Stimulated activated naive B cell treated with anti-CD40 and anti-IgM and Interleukin-4, amounts not matched to agents 10 μg/mL and 1 μg/mL and 100 μg/mL, for 72 hours (primary cell): ENCODE measurements at regions not wholly inside any gene's neighbourhood (a gene's known extent, or its start where the extent isn't known, plus 50 kb on each side); places are given as distances from the start of the nearest gene placed in this dataset.

Source experiments
- ATAC-seq, 2 donors: fragments of 150-1000 bp; cut with Tn5 transposase; replicated peaks; 2 replicates each; pipeline ENCODE4 v1.10.0; 2021; ENCODE audit warnings: moderate library complexity in 1 of 2
- DNase-seq: peaks from one replicate; pipeline ENCODE4 v3.0.0; 2021
- H3K27ac Mint-ChIP-seq: one replicate; pipeline ENCODE4 v1.8.0; 2022; ENCODE audit warnings: mild to moderate bottlenecking, mixed read lengths
- H3K27me3 Mint-ChIP-seq, 2 donors: one replicate each; pipeline ENCODE4 v1.8.0; 2022; ENCODE audit warnings: mixed read lengths in 2 of 2
- H3K36me3 Mint-ChIP-seq, 2 donors: one replicate each; pipeline ENCODE4 v1.8.0; 2022; ENCODE audit warnings: mixed read lengths in 2 of 2, mild to moderate bottlenecking in 1 of 2
- H3K4me1 Mint-ChIP-seq, 2 donors: one replicate each; pipeline ENCODE4 v1.8.0; 2022; ENCODE audit warnings: mixed read lengths in 2 of 2, mild to moderate bottlenecking in 1 of 2
- H3K4me3 Mint-ChIP-seq, 2 donors: one replicate each; pipeline ENCODE4 v1.8.0; 2022; ENCODE audit warnings: mild to moderate bottlenecking in 2 of 2, mixed read lengths in 2 of 2, moderate library complexity in 1 of 2
- H3K9me3 Mint-ChIP-seq, 2 donors: one replicate each; pipeline ENCODE4 v1.8.0; 2022; ENCODE audit warnings: mixed read lengths in 2 of 2, mild to moderate bottlenecking in 1 of 2

DNA sequence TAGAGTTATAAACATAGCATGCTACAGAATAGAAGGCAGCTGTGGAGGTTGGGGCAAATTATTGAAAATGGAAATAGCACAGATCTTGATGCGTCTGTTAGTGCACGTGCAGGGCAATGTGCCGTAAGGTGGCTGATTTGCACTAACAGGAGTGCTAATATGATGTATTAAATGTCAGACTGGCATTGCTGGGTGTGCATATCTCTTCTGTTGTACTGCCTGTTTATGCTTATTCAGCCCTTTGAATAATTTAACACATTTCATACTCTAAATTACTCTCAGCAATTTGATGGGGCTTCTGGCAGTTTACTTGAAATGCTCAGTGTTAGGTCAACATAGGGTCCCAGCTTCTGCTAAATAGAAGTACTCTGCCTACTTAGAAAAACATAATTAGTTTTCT, 395.6 kb downstream of the MCTP2 start:
- ATAC-seq (no peak), DNase-seq (no peak)
- H3K9me3 Mint-ChIP-seq: no peaks in the 10 kb centered on the region
- no peak overlapping the region for H3K27ac Mint-ChIP-seq
- no peaks in the 10 kb centered on the region for H3K36me3 Mint-ChIP-seq
- H3K27me3 Mint-ChIP-seq: peaks cover under 1 to 15% of the 10 kb centered on the region in 2 donors
- H3K4me3 Mint-ChIP-seq: no peak overlapping the region
- H3K4me1 Mint-ChIP-seq: peaks cover 7 to 9% of the 10 kb centered on the region in 2 donors

DNA sequence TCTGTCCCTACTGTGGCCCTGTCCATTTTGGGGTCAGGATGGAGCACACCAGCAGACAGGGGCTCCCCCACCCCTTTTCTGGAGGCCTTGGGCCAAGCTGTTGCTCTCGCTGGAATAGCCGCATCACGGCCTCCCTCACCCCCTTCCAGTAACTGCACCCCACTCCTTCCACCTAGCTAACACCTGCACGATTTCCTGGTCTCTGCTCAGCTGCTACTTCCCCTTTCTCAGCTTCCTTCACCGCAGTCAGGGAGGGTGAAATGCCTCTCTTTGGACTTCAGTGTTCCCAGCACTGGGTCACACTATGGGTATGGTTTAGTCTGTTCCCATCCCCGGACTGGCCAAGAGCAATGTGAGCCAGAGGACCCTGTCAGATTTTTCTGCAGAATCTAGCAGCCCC, 400.2 kb downstream of the MCTP2 start:
- DNase-seq (no peak), ATAC-seq (peak; percentile 62 to 67)
- H3K4me3 Mint-ChIP-seq: no peak overlapping the region
- no peaks in the 10 kb centered on the region for H3K36me3 Mint-ChIP-seq
- no peak overlapping the region for H3K27ac Mint-ChIP-seq
- peaks cover 10 to 13% of the 10 kb centered on the region in 2 donors for H3K4me1 Mint-ChIP-seq
- peaks cover 14 to 28% of the 10 kb centered on the region in 2 donors for H3K27me3 Mint-ChIP-seq
- H3K9me3 Mint-ChIP-seq: no peaks in the 10 kb centered on the region

DNA sequence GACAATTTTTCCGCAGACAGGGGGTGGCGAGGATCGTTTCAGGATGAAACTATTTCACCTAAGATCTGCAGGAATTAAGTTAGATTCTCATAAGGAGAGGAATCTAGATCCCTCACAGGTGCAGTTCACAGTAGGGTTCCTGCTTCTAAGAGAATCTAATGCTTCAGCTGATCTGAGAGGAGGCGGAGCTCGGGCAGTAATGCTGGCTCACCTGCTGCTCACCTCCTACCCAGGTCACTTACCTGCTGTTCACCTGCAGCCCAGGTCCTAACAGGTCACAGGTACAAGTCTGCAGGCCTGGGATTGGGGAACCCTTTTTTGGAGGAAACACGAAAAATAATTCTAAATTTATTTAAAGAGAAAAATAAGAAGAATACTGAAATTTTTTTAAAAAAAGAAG, 406.8 kb downstream of the MCTP2 start:
- Mint-ChIP-seq H3K4me3 (no peak overlapping the region), H3K27ac (no peak overlapping the region), H3K36me3 (no peaks in the 10 kb centered on the region), H3K4me1 (no peaks in the 10 kb centered on the region), H3K9me3 (no peaks in the 10 kb centered on the region), H3K27me3 (peaks cover 7 to 16% of the 10 kb centered on the region in 2 donors)
- no peak for ATAC-seq
- no peak for DNase-seq

DNA sequence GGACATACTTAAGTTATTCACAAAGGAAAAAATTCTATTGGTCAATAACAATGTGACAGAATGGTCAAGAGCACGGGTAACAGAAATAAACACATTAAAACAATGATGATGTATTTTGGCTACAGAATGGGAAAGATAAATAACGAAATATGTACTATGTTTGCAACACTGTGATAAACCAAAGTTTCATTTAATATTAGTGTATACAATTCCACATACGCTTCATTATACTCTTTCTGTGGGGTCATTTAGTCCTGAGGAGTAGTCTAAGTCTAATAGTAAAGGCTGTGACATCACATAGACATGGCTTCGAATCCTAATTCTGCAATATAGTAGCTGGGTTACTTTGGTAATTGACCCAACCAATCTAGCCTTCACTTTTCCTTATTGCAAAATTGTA, 408.3 kb downstream of the MCTP2 start:
- H3K36me3 Mint-ChIP-seq: no peaks in the 10 kb centered on the region
- no peaks in the 10 kb centered on the region for H3K4me1 Mint-ChIP-seq
- no peak for ATAC-seq
- no peak for DNase-seq
- H3K27ac Mint-ChIP-seq: no peak overlapping the region
- no peak overlapping the region for H3K4me3 Mint-ChIP-seq
- H3K27me3 Mint-ChIP-seq: peaks cover 7 to 10% of the 10 kb centered on the region in 2 donors
- H3K9me3 Mint-ChIP-seq: no peaks in the 10 kb centered on the region

DNA sequence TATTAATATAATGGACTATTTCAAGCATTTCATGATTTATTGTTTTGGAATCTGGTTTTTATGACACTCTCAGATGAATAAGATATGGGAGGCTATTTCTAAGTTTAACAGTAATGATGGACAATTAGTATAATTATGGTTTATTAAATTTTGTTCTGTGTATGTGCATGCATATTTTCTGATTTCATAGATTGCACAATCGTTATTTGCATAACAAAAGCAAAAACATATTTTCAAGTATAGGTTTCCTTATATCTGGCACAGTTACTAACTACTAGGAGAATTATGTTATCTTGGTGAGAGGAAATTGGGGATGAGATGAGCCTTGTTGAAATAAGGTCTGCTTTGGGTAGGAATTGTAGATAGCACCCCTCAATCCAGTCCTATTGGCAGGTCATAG, 413.1 kb downstream of the MCTP2 start:
- no peak overlapping the region for H3K4me3 Mint-ChIP-seq
- H3K27me3 Mint-ChIP-seq: peaks cover 0 to 10% of the 10 kb centered on the region in 2 donors
- H3K9me3 Mint-ChIP-seq: no peaks in the 10 kb centered on the region
- H3K4me1 Mint-ChIP-seq: no peaks in the 10 kb centered on the region
- ATAC-seq (no peak), DNase-seq (no peak)
- no peaks in the 10 kb centered on the region for H3K36me3 Mint-ChIP-seq
- no peak overlapping the region for H3K27ac Mint-ChIP-seq

DNA sequence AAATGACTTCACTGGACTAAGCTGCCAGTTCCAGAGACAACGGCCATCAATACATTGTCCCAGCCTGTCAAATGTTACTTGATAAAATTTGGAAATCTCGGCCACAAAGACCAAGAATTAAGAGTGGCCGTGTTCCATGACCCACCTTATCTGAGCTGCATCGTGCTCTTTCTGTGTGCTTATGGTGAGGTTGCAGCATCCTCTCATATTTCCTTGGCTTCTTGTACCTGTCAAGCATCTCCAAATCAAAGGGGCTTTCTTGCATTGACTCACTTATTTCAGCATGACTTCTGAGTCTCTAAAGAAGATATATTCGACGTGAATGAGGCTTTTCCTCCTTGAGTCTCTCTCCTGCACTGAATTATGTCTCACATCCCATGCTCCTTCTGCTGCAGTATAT, 421.7 kb downstream of the MCTP2 start:
- no peaks in the 10 kb centered on the region for H3K4me1 Mint-ChIP-seq
- H3K27me3 Mint-ChIP-seq: peaks cover 17 to 21% of the 10 kb centered on the region in 2 donors
- H3K27ac Mint-ChIP-seq: no peak overlapping the region
- DNase-seq (no peak), ATAC-seq (no peak)
- no peak overlapping the region for H3K4me3 Mint-ChIP-seq
- no peaks in the 10 kb centered on the region for H3K36me3 Mint-ChIP-seq
- peaks cover 0 to 5% of the 10 kb centered on the region in 2 donors for H3K9me3 Mint-ChIP-seq

DNA sequence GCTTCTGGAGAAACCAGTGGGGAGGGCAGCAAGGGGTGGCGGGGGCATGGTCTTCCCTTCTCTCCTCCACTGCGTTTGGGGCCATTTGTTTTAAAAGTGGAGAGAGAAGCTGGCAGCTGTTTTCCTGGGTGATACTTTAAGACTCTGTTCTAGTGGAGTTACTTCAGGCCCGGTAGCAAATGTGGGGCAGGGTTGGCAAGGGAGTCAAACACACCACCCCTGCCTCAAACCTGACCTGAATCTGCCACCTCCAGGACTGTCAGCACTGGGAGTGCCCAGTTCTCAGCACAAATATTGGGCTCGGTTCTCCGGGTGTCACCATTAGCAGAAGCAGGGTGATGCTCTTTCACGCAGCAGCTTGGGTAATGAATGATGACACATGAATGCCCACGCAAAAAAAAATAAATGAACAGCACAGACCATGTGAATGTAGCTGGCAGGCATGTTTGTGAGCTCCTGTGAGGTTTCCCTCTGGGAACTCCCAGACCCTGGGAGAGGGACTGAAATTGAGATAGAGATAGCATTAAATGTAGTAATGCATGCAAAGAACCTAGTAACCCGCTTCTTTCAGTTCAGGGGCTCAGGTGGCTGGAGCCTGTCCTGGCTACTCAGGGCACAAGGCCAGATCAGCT, 424.0 kb downstream of the MCTP2 start:
- Mint-ChIP-seq H3K36me3 (no peaks in the 10 kb centered on the region), H3K4me3 (no peak overlapping the region), H3K27me3 (peaks cover 17 to 18% of the 10 kb centered on the region in 2 donors), H3K9me3 (peaks cover 0 to 5% of the 10 kb centered on the region in 2 donors), H3K4me1 (no peaks in the 10 kb centered on the region), H3K27ac (no peak overlapping the region)
- no peak for ATAC-seq
- no peak for DNase-seq

DNA sequence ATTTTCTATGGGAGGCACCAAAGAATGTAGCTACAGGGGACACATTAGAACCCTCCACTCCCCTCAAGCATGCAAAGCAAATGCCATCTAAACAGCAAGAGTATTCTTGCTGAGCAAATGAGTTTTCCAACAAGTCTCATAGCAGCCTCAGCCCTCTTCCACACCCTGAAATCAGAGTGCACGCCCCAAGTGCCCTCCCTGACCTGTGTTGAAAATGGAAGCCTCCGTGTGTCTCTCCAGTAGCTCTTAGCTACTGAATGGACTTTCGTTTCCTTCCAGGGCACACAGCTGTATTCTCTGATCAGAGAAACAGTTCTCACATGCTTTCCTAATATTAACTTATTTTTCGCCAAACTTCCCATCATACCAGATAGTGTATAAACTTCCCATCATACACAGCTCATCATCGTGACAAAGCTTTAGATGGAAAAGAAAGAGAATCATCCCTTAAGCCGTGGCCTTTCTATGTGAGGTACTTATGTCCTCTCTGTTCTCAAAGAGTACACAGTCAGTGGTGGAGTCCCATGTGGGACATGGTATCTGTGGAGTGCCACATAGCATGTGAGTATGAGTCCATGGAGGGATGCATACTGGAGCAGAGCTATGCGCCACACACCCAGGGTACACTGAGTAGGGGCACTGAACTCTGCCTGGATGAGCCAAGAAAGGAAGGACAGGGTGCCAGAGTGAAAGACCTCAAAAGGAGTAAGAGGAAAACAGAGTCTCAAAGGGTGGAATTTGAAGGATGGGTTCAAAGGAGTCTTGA, 434.5 kb downstream of the MCTP2 start:
- H3K27me3 Mint-ChIP-seq: peaks cover 23 to 39% of the 10 kb centered on the region in 2 donors
- H3K4me3 Mint-ChIP-seq: no peak overlapping the region
- no peak overlapping the region for H3K27ac Mint-ChIP-seq
- ATAC-seq (no peak), DNase-seq (no peak)
- no peaks in the 10 kb centered on the region for H3K36me3 Mint-ChIP-seq
- H3K9me3 Mint-ChIP-seq: no peaks in the 10 kb centered on the region
- H3K4me1 Mint-ChIP-seq: no peaks in the 10 kb centered on the region

DNA sequence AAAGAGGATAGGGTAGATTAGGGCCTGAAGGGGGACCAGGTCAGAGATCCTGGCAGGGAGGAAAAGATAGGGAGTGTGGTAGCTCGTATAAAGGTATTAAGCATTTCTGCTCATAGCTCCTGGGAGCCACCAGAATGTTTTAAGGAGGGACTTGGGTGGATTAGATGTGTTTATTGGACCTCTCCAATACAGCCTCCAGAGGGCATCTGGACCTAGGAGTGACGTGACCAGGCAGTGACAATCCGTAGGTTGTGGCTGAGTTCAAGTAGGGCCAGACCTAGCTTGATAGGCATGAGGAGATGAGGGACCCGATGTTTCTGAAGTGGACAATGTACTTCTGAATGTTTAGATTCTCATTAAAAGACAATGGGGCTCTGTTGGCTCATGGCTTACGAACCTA, 435.2 kb downstream of the MCTP2 start:
- no peaks in the 10 kb centered on the region for H3K36me3 Mint-ChIP-seq
- peak in 1 of 2 donors; percentile 29 for ATAC-seq
- H3K4me3 Mint-ChIP-seq: no peak overlapping the region
- H3K27me3 Mint-ChIP-seq: peaks cover 23 to 39% of the 10 kb centered on the region in 2 donors
- DNase-seq: no peak
- H3K4me1 Mint-ChIP-seq: no peaks in the 10 kb centered on the region
- no peak overlapping the region for H3K27ac Mint-ChIP-seq
- H3K9me3 Mint-ChIP-seq: no peaks in the 10 kb centered on the region

DNA sequence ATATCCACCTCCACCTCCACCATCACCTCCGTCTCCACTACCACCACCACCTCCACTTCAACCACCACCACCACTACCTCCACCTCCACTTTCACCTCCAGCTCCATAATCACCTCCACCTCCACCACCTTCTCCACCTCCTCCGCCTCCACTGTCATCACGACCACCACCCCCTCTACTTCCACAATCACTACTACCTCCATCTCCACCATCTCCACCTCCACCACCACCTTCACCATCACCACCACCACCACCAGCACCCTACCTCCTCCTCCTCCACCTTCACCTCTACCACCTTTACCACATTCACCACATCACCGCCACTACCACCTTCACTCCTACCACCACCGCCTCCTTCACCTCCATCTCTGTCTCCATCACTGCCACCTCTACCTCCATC, 435.7 kb downstream of the MCTP2 start:
- ATAC-seq: no peak
- Mint-ChIP-seq H3K36me3 (no peaks in the 10 kb centered on the region), H3K4me1 (no peaks in the 10 kb centered on the region), H3K9me3 (no peaks in the 10 kb centered on the region), H3K4me3 (no peak overlapping the region), H3K27me3 (peaks cover 23 to 39% of the 10 kb centered on the region in 2 donors), H3K27ac (no peak overlapping the region)
- DNase-seq: no peak

DNA sequence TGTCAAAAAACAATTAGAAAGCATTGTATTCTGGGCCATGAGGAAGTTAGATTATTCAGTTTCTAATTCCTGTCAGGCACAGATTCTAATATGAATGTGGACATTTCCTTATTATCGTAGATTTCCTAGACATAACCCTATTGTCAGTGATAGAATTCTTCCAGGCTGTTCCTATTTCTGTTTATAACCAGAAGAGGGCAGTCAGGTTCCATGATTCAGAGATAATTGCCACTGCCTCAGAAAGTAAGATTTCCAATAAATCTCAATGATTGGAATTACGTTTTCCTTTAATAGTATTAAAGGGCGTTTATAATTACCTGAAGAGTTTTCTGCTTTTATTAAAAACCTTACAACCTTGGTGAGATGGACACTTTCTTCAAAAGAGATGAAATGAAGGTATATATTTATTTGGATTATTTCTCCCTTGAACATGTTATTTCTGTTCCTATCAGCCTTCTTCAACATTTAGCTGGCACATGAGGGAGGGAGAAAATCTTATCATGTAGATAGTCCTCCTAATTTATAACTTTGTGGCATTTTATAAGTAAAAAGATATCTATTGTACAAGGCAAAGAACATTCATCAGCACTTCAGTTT, 439.2 kb downstream of the MCTP2 start:
- Mint-ChIP-seq H3K4me3 (no peak overlapping the region), H3K36me3 (no peaks in the 10 kb centered on the region)
- no peak for DNase-seq

DNA sequence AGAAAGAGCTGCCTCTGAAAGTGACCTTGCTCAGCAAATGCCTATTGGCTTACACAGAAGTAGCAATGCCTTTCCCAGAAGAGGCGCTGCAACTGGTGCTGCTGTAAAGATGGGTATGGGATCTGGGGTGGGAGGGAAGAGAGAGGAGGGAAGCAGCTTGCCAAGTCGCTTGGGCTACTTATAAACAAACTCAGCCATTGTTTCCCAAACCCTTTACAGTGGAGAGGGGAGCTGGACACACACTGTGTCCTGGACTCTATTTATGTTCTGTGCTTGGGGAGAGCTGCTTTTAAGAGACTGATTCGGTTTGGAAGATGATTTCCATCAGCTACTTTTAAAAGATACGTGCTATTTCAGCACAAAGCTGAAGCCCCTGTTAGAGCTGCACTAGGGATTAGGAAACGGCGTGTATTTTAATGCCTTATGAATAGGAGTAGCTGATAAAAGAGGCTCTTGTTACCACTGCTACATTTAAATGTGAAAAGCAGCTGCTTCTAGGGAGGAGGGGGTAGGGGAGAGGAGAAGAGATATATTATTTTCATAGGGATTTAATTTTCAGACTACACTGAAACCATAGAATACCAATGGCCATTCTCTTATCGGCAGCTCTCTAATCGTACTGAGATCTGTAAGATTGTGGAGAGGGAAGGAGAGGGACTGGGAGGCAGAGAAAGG, 440.6 kb downstream of the MCTP2 start:
- ATAC-seq (no peak), DNase-seq (no peak)
- H3K4me1 Mint-ChIP-seq: no peaks in the 10 kb centered on the region
- peaks cover 17 to 18% of the 10 kb centered on the region in 2 donors for H3K27me3 Mint-ChIP-seq
- no peaks in the 10 kb centered on the region for H3K36me3 Mint-ChIP-seq
- no peaks in the 10 kb centered on the region for H3K9me3 Mint-ChIP-seq
- no peak overlapping the region for H3K27ac Mint-ChIP-seq
- H3K4me3 Mint-ChIP-seq: no peak overlapping the region

More for the DNA sequence above, 439.2 kb downstream of the MCTP2 start:
- H3K9me3 Mint-ChIP-seq: no peaks in the 10 kb centered on the region
- H3K27me3 Mint-ChIP-seq: peaks cover 15 to 32% of the 10 kb centered on the region in 2 donors
- ATAC-seq: no peak
- H3K4me1 Mint-ChIP-seq: no peaks in the 10 kb centered on the region
- H3K27ac Mint-ChIP-seq: no peak overlapping the region

DNA sequence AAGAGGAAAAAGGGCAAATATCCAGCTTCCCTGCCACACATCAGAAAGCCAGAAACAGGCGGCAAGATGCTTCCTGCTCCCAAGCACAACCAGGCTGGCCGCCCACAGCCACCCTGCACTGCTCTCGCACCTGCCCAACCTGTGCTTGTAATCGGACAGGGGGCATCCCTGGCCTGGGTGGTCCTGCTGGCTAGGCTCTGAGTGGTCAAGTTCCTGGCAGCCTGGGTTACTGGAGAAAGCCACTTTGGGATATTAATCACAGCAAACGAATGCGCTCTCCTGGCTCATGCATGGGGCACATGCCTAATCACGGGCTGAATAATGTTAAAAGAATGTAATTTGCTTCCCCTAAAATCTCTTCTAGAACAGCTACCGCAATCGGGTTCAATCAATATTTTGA, 442.4 kb downstream of the MCTP2 start:
- no peaks in the 10 kb centered on the region for H3K9me3 Mint-ChIP-seq
- H3K4me1 Mint-ChIP-seq: no peaks in the 10 kb centered on the region
- no peak for DNase-seq
- peaks cover 5 to 7% of the 10 kb centered on the region in 2 donors for H3K27me3 Mint-ChIP-seq
- no peak overlapping the region for H3K4me3 Mint-ChIP-seq
- H3K27ac Mint-ChIP-seq: no peak overlapping the region
- no peak for ATAC-seq
- H3K36me3 Mint-ChIP-seq: no peaks in the 10 kb centered on the region

DNA sequence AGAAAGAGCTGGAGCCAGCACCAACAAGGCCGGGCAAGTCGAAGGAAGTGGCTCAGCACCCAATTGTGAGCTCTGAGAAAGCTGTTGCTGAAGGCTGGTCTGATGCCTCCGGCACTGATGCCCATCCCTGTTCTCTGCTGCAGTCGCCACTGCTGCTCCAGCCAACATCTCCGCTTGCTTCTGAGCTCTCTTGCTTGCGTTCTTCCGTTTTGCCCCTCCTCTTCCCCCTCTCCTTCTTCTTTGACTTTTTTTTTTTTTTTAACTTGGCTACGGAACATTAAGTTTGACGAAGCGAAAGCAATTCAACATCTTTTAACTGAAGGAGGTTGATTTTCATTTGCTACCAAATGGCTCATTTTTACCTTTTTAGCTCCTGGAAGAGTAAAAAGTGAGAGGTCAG, 442.9 kb downstream of the MCTP2 start:
- ATAC-seq (no peak), DNase-seq (no peak)
- no peaks in the 10 kb centered on the region for H3K9me3 Mint-ChIP-seq
- no peak overlapping the region for H3K27ac Mint-ChIP-seq
- no peaks in the 10 kb centered on the region for H3K36me3 Mint-ChIP-seq
- no peak overlapping the region for H3K4me3 Mint-ChIP-seq
- no peaks in the 10 kb centered on the region for H3K4me1 Mint-ChIP-seq
- H3K27me3 Mint-ChIP-seq: peaks cover 4 to 7% of the 10 kb centered on the region in 2 donors
